Common myeloid progenitor, CD34-positive (primary cell): ENCODE measurements at regions not wholly inside any gene's neighbourhood (a gene's known extent, or its start where the extent isn't known, plus 50 kb on each side); places are given as distances from the start of the nearest gene placed in this dataset.
"Not testable (repeated sequence)": the region's sequence is repeated elsewhere in the genome, so short reads cannot be mapped to it uniquely, and the experiment has no call there.

Experiments used
- CTCF ChIA-PET: fragments of 350-600 bp; sonication (Branson Sonifier 250); formaldehyde crosslinking; loops from one replicate; lab custom pipeline; 2021; ENCODE audit warnings: antibody characterized with exemption; lab: Charles Lee
- POLR2A ChIA-PET: fragments of 350-600 bp; sonication (Branson Sonifier 250); formaldehyde crosslinking; loops from one replicate; lab custom pipeline; 2021; ENCODE audit warnings: antibody characterized with exemption; lab: Charles Lee
- DNase-seq, 3 donors: peaks; one replicate each; pipeline versions ENCODE4 v3.0.0 to v3.0.0-alpha.2; 2013
- H3K27ac ChIP-seq, 2 experiments: 1 replicate in 1 of 2; 2 replicates in 1 of 2; pipeline ENCODE4 v1.7.0; 2013; ENCODE audit warnings: inconsistent platforms in 2 of 2, low read length in 2 of 2, mild to moderate bottlenecking in 2 of 2, low read depth in 1 of 2, moderate library complexity in 1 of 2; ENCODE audit not compliant: severe bottlenecking in 2 of 2, insufficient read depth in 1 of 2, poor library complexity in 1 of 2
- H3K27me3 ChIP-seq, 5 experiments: replicated peaks in 2 of 5; 1 replicate in 3 of 5; 2 replicates in 2 of 5; pipeline versions ENCODE4 v1.6.1 to v1.7.0; 2013; ENCODE audit warnings: low read length in 4 of 5, mild to moderate bottlenecking in 2 of 5, moderate library complexity in 2 of 5, inconsistent platforms in 1 of 5; ENCODE audit not compliant: insufficient read depth in 5 of 5, control insufficient read depth in 4 of 5
- H3K36me3 ChIP-seq, 4 experiments: 1 replicate in 2 of 4; 2 replicates in 2 of 4; pipeline versions ENCODE4 v1.6.1 to v1.7.0; 2013; ENCODE audit warnings: low read length in 3 of 4, control low read depth in 1 of 4, mild to moderate bottlenecking in 1 of 4; ENCODE audit not compliant: control insufficient read depth in 4 of 4, insufficient read depth in 4 of 4
- H3K4me1 ChIP-seq, 4 experiments: 1 replicate in 3 of 4; 2 replicates in 1 of 4; pipeline versions ENCODE4 v1.6.1 to v1.7.1; 2013; ENCODE audit warnings: low read length in 3 of 4, mild to moderate bottlenecking in 3 of 4, control low read depth in 1 of 4, inconsistent platforms in 1 of 4, moderate library complexity in 1 of 4; ENCODE audit not compliant: control insufficient read depth in 4 of 4, insufficient read depth in 4 of 4; ENCODE audit errors: control extremely low read depth in 1 of 4
- H3K4me3 ChIP-seq, 7 experiments: 1 replicate in 4 of 7; 2 replicates in 3 of 7; pipeline versions ENCODE4 v1.5.1 to v1.7.0; 2013; ENCODE audit warnings: mild to moderate bottlenecking in 7 of 7, low read length in 6 of 7, moderate library complexity in 6 of 7, inconsistent platforms in 2 of 7, low read depth in 2 of 7, control low read depth in 1 of 7; ENCODE audit not compliant: insufficient read depth in 4 of 7, control insufficient read depth in 1 of 7; ENCODE audit errors: extremely low read depth in 1 of 7
- H3K9me3 ChIP-seq, 5 experiments: 1 replicate in 4 of 5; 2 replicates in 1 of 5; pipeline versions ENCODE4 v1.6.1 to v1.7.1; 2013; ENCODE audit warnings: low read length in 4 of 5, mild to moderate bottlenecking in 2 of 5, inconsistent platforms in 1 of 5, low read depth in 1 of 5, moderate library complexity in 1 of 5; ENCODE audit not compliant: control insufficient read depth in 4 of 5, insufficient read depth in 2 of 5; ENCODE audit errors: control extremely low read depth in 1 of 5
- WGBS: methylation state at CpG from one replicate; pipeline ENCODE4 v1.1.5; 2013; ENCODE audit not compliant: insufficient coverage; 5-methylcytosine and 5-hydroxymethylcytosine counted together

GRCh38 chr5:125668884-125669283, 754.3 kb upstream of the GRAMD2B start:
- Histone ChIP-seq H3K36me3 (no peaks in the 10 kb centered on the region), H3K4me3 (no peak overlapping the region), H3K27me3 (no peaks in the 10 kb centered on the region), H3K9me3 (no peaks in the 10 kb centered on the region), H3K4me1 (no peaks in the 10 kb centered on the region), H3K27ac (no peak overlapping the region)
- POLR2A ChIA-PET, result no interaction called here
- CTCF ChIA-PET, result no interaction called here
- DNase-seq, result no peak

- no peak overlapping the region for H3K4me3 ChIP-seq
- CTCF ChIA-PET, result no interaction called here
- H3K27ac ChIP-seq, result no peak overlapping the region
- no CpG with 5 or more reads among the region's 4 CpGs for WGBS
- no peaks in the 10 kb centered on the region for H3K36me3 ChIP-seq
- no peak for DNase-seq
- peaks cover 0 to 2% (median 0%) of the 10 kb centered on the region in 5 experiments for H3K27me3 ChIP-seq
- H3K9me3 ChIP-seq, result peaks cover 0 to 2% (median 0%) of the 10 kb centered on the region in 5 experiments
- POLR2A ChIA-PET, result no interaction called here
- no peaks in the 10 kb centered on the region for H3K4me1 ChIP-seq
Measured at GRCh38 chr5:125673359-125673950, 749.8 kb upstream of the GRAMD2B start.

GRCh38 chr5:125679522-125679921, 743.7 kb upstream of the GRAMD2B start:
- H3K27ac ChIP-seq, result no peak overlapping the region
- H3K4me3 ChIP-seq, result no peak overlapping the region
- H3K27me3 ChIP-seq, result peaks cover 0 to 2% (median 0%) of the 10 kb centered on the region in 5 experiments
- H3K4me1 ChIP-seq, result no peaks in the 10 kb centered on the region
- WGBS, result 100% methylated on average over 1 of the region's 1 CpG
- H3K9me3 ChIP-seq, result peaks cover 0 to 2% (median 0%) of the 10 kb centered on the region in 5 experiments
- POLR2A ChIA-PET, result no interaction called here
- no peaks in the 10 kb centered on the region for H3K36me3 ChIP-seq
- CTCF ChIA-PET, result no interaction called here
- no peak for DNase-seq

- H3K27me3 ChIP-seq, result no peaks in the 10 kb centered on the region
- H3K9me3 ChIP-seq, result peaks cover 0 to 2% (median 0%) of the 10 kb centered on the region in 5 experiments
- no peak overlapping the region for H3K4me3 ChIP-seq
- no peaks in the 10 kb centered on the region for H3K36me3 ChIP-seq
- H3K4me1 ChIP-seq, result no peaks in the 10 kb centered on the region
- ChIA-PET POLR2A (no interaction called here), CTCF (interaction anchor here (0.7 kb wide), 1 partner anchor 9 kb away, joined by 3 read pairs; no protein-coding TSS in a partner anchor)
- no peak overlapping the region for H3K27ac ChIP-seq
- DNase-seq, result no peak
Measured at GRCh38 chr5:125683669-125684068, 739.5 kb upstream of the GRAMD2B start.

- DNase-seq, result no peak
- no peaks in the 10 kb centered on the region for H3K27me3 ChIP-seq
- peaks cover 0 to 2% (median 0%) of the 10 kb centered on the region in 5 experiments for H3K9me3 ChIP-seq
- H3K27ac ChIP-seq, result no peak overlapping the region
- H3K4me3 ChIP-seq, result no peak overlapping the region
- no peaks in the 10 kb centered on the region for H3K4me1 ChIP-seq
- H3K36me3 ChIP-seq, result no peaks in the 10 kb centered on the region
- POLR2A ChIA-PET, result no interaction called here
- CTCF ChIA-PET, result no interaction called here
Measured at GRCh38 chr5:125685771-125686170, 737.4 kb upstream of the GRAMD2B start.

- H3K27me3 ChIP-seq, H3K9me3 ChIP-seq, CTCF ChIA-PET, H3K4me3 ChIP-seq, H3K27ac ChIP-seq, POLR2A ChIA-PET, H3K4me1 ChIP-seq, DNase-seq, H3K36me3 ChIP-seq: not testable (repeated sequence)
- WGBS, result 92% methylated on average over 2 of the region's 7 CpGs
Measured at GRCh38 chr5:125691738-125692530, 731.3 kb upstream of the GRAMD2B start.

- WGBS, result no CpG with 5 or more reads among the region's 4 CpGs
- no peak overlapping the region for H3K27ac ChIP-seq
Measured at GRCh38 chr5:125695996-125696655, 727.1 kb upstream of the GRAMD2B start.

More at GRCh38 chr5:125695996-125696655, 727.1 kb upstream of the GRAMD2B start:
- Histone ChIP-seq H3K4me1 (peaks cover 0 to 6% (median 2%) of the 10 kb centered on the region in 4 experiments), H3K9me3 (peaks cover 0 to 1% (median 0%) of the 10 kb centered on the region in 5 experiments), H3K4me3 (no peak overlapping the region), H3K36me3 (no peaks in the 10 kb centered on the region), H3K27me3 (no peaks in the 10 kb centered on the region)
- CTCF ChIA-PET, result no interaction called here
- no peak for DNase-seq
- POLR2A ChIA-PET, result no interaction called here
